Mesothelial cell of epicardium (in vitro differentiated cells): ENCODE measurements at regions not wholly inside any gene's neighbourhood (a gene's known extent, or its start where the extent isn't known, plus 50 kb on each side); places are given as distances from the start of the nearest gene placed in this dataset.

ENCODE experiments used
- DNase-seq, 2 experiments: peaks; one replicate each; pipeline ENCODE4 v3.0.0; 2021; ENCODE audit warnings: low spot score in 2 of 2; ENCODE audit not compliant: unreplicated experiment in 2 of 2
- H3K27ac Mint-ChIP-seq: 2 replicates; pipeline ENCODE4 v1.8.0; 2021; ENCODE audit warnings: mixed read lengths
- H3K27me3 Mint-ChIP-seq: 2 replicates; pipeline ENCODE4 v1.8.0; 2021; ENCODE audit warnings: low read depth, mixed read lengths
- H3K36me3 Mint-ChIP-seq: 2 replicates; pipeline ENCODE4 v1.8.0; 2021; ENCODE audit warnings: mixed read lengths
- H3K4me1 Mint-ChIP-seq: 2 replicates; pipeline ENCODE4 v1.8.0; 2021; ENCODE audit warnings: mixed read lengths
- H3K4me3 Mint-ChIP-seq: 2 replicates; pipeline ENCODE4 v1.8.0; 2021; ENCODE audit warnings: mild to moderate bottlenecking, moderate library complexity, mixed read lengths
- H3K9me3 Mint-ChIP-seq: 2 replicates; pipeline ENCODE4 v1.8.0; 2021; ENCODE audit warnings: mixed read lengths
- CTCF ChIP-seq: fragments of 200-600 bp; sonication (generic); IDR thresholded peaks from one replicate; pipeline ENCODE4 v1.5.0; 2021; ENCODE audit warnings: antibody characterized with exemption; ENCODE audit not compliant: unreplicated experiment

DNA sequence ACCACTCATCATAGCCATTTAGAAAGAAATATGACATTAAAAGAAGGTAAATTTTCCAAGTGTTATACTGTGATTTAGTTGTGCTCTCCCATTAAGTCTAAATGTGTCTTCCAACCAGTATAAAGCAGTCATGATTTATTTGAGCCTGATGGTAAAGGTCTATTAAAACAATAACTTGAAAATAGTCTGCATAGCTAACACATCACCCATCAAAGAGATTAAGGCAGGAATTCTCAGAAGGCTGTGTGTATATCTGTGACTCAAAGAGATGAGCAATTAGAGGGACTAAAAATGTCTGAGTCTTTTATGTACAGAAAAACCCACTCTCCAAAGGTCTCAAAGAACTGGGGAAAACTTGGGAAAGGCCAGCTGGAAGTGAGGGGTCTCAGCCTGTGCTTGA lies 70.3 kb upstream of the IQCM start:
- Mint-ChIP-seq H3K27ac (peak overlapping the region; percentile 77), H3K4me1 (peaks cover 14% of the 10 kb centered on the region), H3K4me3 (no peak overlapping the region), H3K36me3 (peaks cover 4% of the 10 kb centered on the region), H3K27me3 (no peaks in the 10 kb centered on the region), H3K9me3 (peaks cover 6% of the 10 kb centered on the region)
- DNase-seq, result no peak
- TF ChIP-seq CTCF, result no peak

GRCh38 chr4:149886786-149887490 lies 71.3 kb upstream of the IQCM start:
- Mint-ChIP-seq H3K4me3 (no peak overlapping the region), H3K9me3 (peaks cover 6% of the 10 kb centered on the region), H3K27me3 (no peaks in the 10 kb centered on the region), H3K27ac (no peak overlapping the region), H3K36me3 (peaks cover 4% of the 10 kb centered on the region), H3K4me1 (peaks cover 24% of the 10 kb centered on the region)
- DNase-seq, result no peak
- no peak for TF ChIP-seq CTCF

DNA sequence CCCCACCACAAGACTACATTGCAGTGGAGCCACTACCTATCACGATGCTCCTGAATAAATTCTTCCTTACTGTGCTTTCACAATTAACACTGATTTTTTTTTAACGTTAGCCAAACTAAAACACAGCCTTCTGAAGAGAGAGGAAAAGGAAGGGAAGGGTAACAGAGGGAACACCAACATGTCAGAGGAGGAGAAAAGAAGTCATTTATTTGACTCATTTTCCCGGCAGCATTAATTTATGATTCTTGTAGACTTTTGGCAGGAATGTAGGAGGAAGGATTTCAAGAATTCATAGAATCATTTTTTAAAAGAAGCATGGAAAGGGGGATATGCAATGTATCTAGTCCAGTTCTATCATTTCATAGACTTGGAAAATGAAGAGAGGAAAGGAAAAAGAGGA lies 74.3 kb upstream of the IQCM start:
- TF ChIP-seq CTCF, result no peak
- H3K27ac Mint-ChIP-seq, result peak overlapping the region; percentile 19
- no peak overlapping the region for H3K4me3 Mint-ChIP-seq

DNA sequence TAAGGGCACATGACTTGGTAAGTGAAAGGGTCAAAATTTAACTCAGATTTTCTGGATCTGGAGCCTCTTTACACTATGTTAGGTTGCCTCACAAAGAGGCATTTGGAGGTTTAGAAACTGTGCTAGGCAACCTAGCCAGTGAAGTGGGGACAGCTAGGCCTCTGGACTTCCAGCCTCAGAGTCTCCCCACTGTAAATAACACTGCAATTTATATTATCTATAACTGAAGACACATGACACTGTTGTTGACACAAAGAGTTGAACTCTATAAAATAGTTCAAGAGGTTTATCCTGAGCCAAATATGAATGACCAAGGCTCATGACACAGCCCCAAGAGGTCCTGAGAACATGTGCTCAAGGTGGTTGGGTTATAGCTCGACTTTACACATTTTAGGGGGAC lies 74.9 kb upstream of the IQCM start:
- peaks cover 4% of the 10 kb centered on the region for H3K36me3 Mint-ChIP-seq
- TF ChIP-seq CTCF, result no peak
- DNase-seq, result no peak
- H3K4me1 Mint-ChIP-seq, result peaks cover 24% of the 10 kb centered on the region
- H3K4me3 Mint-ChIP-seq, result no peak overlapping the region
- H3K27me3 Mint-ChIP-seq, result no peaks in the 10 kb centered on the region
- H3K27ac Mint-ChIP-seq, result peak overlapping the region; percentile 19
- H3K9me3 Mint-ChIP-seq, result peaks cover 6% of the 10 kb centered on the region

More for the DNA sequence above, 74.3 kb upstream of the IQCM start:
- Mint-ChIP-seq H3K36me3 (peaks cover 4% of the 10 kb centered on the region), H3K4me1 (peaks cover 24% of the 10 kb centered on the region), H3K9me3 (peaks cover 6% of the 10 kb centered on the region), H3K27me3 (no peaks in the 10 kb centered on the region)
- no peak for DNase-seq

DNA sequence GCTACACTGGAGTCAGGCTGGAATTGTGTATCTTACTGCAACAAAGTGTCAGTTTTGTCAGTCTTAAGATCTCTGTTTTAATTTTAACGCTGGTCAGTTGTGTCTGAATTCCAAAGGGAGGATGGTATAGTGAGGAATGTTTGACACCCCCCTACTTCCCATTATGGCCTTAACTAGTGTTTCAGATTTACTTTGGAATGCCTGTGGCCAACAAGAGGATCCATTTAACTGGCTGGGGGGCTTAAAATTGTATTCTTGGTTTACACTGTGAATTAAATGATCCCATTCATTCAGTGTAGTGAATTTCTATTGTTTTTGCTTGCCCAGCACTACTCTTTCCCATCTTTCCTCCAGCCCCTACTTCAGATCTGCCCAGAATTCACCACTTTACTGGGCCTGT lies 75.8 kb upstream of the IQCM start:
- DNase-seq, result no peak
- Mint-ChIP-seq H3K4me1 (peaks cover 25% of the 10 kb centered on the region), H3K4me3 (no peak overlapping the region), H3K27ac (peak overlapping the region; percentile 37), H3K36me3 (peaks cover 4% of the 10 kb centered on the region), H3K9me3 (peaks cover 6% of the 10 kb centered on the region), H3K27me3 (no peaks in the 10 kb centered on the region)
- no peak for TF ChIP-seq CTCF
